H9 (cell line): ENCODE measurements at regions not wholly inside any gene's neighbourhood (a gene's known extent, or its start where the extent isn't known, plus 50 kb on each side); places are given as distances from the start of the nearest gene placed in this dataset.

Experiments
- DNase-seq: peaks from one replicate; pipeline ENCODE4 v3.0.0-alpha.2; 2017
- H2AFZ ChIP-seq: one replicate; pipeline ENCODE4 v1.6.1; 2013; ENCODE audit warnings: mild to moderate bottlenecking, low read length, control low read depth, moderate library complexity
- H2AK5ac ChIP-seq: 2 replicates; pipeline ENCODE4 v1.6.1; 2013; ENCODE audit warnings: low read length, control low read depth, mixed read lengths; ENCODE audit not compliant: insufficient read length
- H2BK120ac ChIP-seq: one replicate; pipeline ENCODE4 v1.6.1; 2013; ENCODE audit warnings: low read depth, mild to moderate bottlenecking, low read length, control low read depth, inconsistent platforms; ENCODE audit not compliant: poor library complexity, severe bottlenecking
- H2BK12ac ChIP-seq: 2 replicates; pipeline ENCODE4 v1.6.1; 2013; ENCODE audit warnings: low read length, control low read depth, mixed read lengths, low read depth; ENCODE audit not compliant: insufficient read length
- H2BK15ac ChIP-seq: 2 replicates; pipeline ENCODE4 v1.6.1; 2013; ENCODE audit warnings: low read depth, low read length, control low read depth
- H2BK20ac ChIP-seq: one replicate; pipeline ENCODE4 v1.6.1; 2013; ENCODE audit warnings: low read depth, mild to moderate bottlenecking, low read length, control low read depth, inconsistent platforms; ENCODE audit not compliant: poor library complexity, severe bottlenecking
- H2BK5ac ChIP-seq: 2 replicates; pipeline ENCODE4 v1.6.1; 2013; ENCODE audit warnings: low read length, control low read depth, mixed read lengths; ENCODE audit not compliant: insufficient read length
- H3K14ac ChIP-seq: 2 replicates; pipeline ENCODE4 v1.6.1; 2013; ENCODE audit warnings: low read length, control low read depth; ENCODE audit not compliant: insufficient read depth
- H3K18ac ChIP-seq: 2 replicates; pipeline ENCODE4 v1.6.1; 2013; ENCODE audit warnings: low read depth, mild to moderate bottlenecking, mixed read lengths, low read length, control low read depth; ENCODE audit not compliant: insufficient read length
- H3K23ac ChIP-seq: 2 replicates; pipeline ENCODE4 v1.6.1; 2013; ENCODE audit warnings: low read length, control low read depth, mixed read lengths, low read depth; ENCODE audit not compliant: insufficient read length
- H3K23me2 ChIP-seq: 2 replicates; pipeline ENCODE4 v1.6.1; 2013; ENCODE audit warnings: low read depth, mild to moderate bottlenecking, mixed read lengths, low read length, control low read depth; ENCODE audit not compliant: insufficient read length, poor library complexity, severe bottlenecking
- H3K27ac ChIP-seq: 2 replicates; pipeline ENCODE4 v1.5.1; 2013; ENCODE audit warnings: low read length, control low read depth, mixed read lengths, low read depth; ENCODE audit not compliant: insufficient read length
- H3K27me3 ChIP-seq: 2 replicates; pipeline ENCODE4 v1.6.1; 2013; ENCODE audit warnings: low read length, control low read depth, inconsistent platforms; ENCODE audit not compliant: insufficient read depth
- H3K4ac ChIP-seq: 2 replicates; pipeline ENCODE4 v1.6.1; 2013; ENCODE audit warnings: low read depth, mild to moderate bottlenecking, control low read depth, inconsistent platforms, low read length, moderate library complexity
- H3K4me1 ChIP-seq: 2 replicates; pipeline ENCODE4 v1.6.1; 2013; ENCODE audit warnings: low read length, control low read depth, inconsistent platforms; ENCODE audit not compliant: insufficient read depth
- H3K4me2 ChIP-seq: 2 replicates; pipeline ENCODE4 v1.6.1; 2013; ENCODE audit warnings: low read length, control low read depth, mixed read lengths; ENCODE audit not compliant: insufficient read length, insufficient read depth
- H3K56ac ChIP-seq: 2 replicates; pipeline ENCODE4 v1.6.1; 2013; ENCODE audit warnings: low read depth, mild to moderate bottlenecking, mixed read lengths, low read length, control low read depth; ENCODE audit not compliant: insufficient read length
- H3K79me1 ChIP-seq: 2 replicates; pipeline ENCODE4 v1.6.1; 2013; ENCODE audit warnings: low read depth, mild to moderate bottlenecking, moderate library complexity, low read length, control low read depth, inconsistent platforms; ENCODE audit not compliant: insufficient read depth, poor library complexity, severe bottlenecking
- H3K79me2 ChIP-seq: 2 replicates; pipeline ENCODE4 v1.6.1; 2013; ENCODE audit warnings: low read length, control low read depth, inconsistent platforms; ENCODE audit not compliant: insufficient read depth
- H3K9ac ChIP-seq: 2 replicates; pipeline ENCODE4 v1.6.1; 2013; ENCODE audit warnings: low read length, control low read depth, mixed read lengths; ENCODE audit not compliant: insufficient read length; ENCODE audit errors: extremely low read depth
- H3K9me3 ChIP-seq: one replicate; pipeline ENCODE4 v1.6.1; 2013; ENCODE audit warnings: low read depth, low read length, inconsistent platforms; ENCODE audit not compliant: control insufficient read depth
- H3T11ph ChIP-seq: one replicate; pipeline ENCODE4 v1.6.1; 2013; ENCODE audit warnings: mild to moderate bottlenecking, low read length, control low read depth, inconsistent platforms
- H4K20me1 ChIP-seq: one replicate; pipeline ENCODE4 v1.6.1; 2013; ENCODE audit not compliant: control insufficient read depth, insufficient read length, insufficient read depth
- H4K5ac ChIP-seq: 2 replicates; pipeline ENCODE4 v1.6.1; 2013; ENCODE audit warnings: low read depth, mild to moderate bottlenecking, mixed read lengths, low read length, control low read depth; ENCODE audit not compliant: insufficient read length
- H4K8ac ChIP-seq: replicated peaks from 2 replicates; pipeline ENCODE4 v1.6.1; 2013; ENCODE audit warnings: low read length, control low read depth, mixed read lengths, low read depth; ENCODE audit not compliant: insufficient read length
- H4K91ac ChIP-seq: 2 replicates; pipeline ENCODE4 v1.6.1; 2013; ENCODE audit warnings: low read depth, mild to moderate bottlenecking, moderate library complexity, mixed read lengths, low read length, control low read depth; ENCODE audit not compliant: insufficient read length
- H3K27ac Mint-ChIP-seq, 3 experiments: 2 replicates in 2 of 3; 3 replicates in 1 of 3; pipeline ENCODE4 v1.8.0; 2020 to 2021; ENCODE audit warnings: mixed read lengths in 3 of 3, mild to moderate bottlenecking in 1 of 3, moderate library complexity in 1 of 3
- H3K27me3 Mint-ChIP-seq: 2 replicates; pipeline ENCODE4 v1.8.0; 2021; ENCODE audit warnings: low read depth, mild to moderate bottlenecking, moderate library complexity, mixed read lengths
- H3K36me3 Mint-ChIP-seq, 3 experiments: 2 replicates in 2 of 3; 3 replicates in 1 of 3; pipeline ENCODE4 v1.8.0; 2020 to 2021; ENCODE audit warnings: low read depth in 3 of 3, mixed read lengths in 3 of 3; ENCODE audit not compliant: insufficient read depth in 1 of 3
- H3K4me1 Mint-ChIP-seq, 2 experiments: 2 replicates each; pipeline ENCODE4 v1.8.0; 2020; ENCODE audit warnings: mixed read lengths in 2 of 2
- H3K4me3 Mint-ChIP-seq, 2 experiments: 2 replicates in 1 of 2; 3 replicates in 1 of 2; pipeline ENCODE4 v1.8.0; 2020 to 2021; ENCODE audit warnings: mild to moderate bottlenecking in 2 of 2, mixed read lengths in 2 of 2, moderate library complexity in 1 of 2
- H3K9me3 Mint-ChIP-seq, 2 experiments: 2 replicates in 1 of 2; 3 replicates in 1 of 2; pipeline ENCODE4 v1.8.0; 2020; ENCODE audit warnings: mild to moderate bottlenecking in 2 of 2, mixed read lengths in 2 of 2, moderate library complexity in 1 of 2
- WGBS: extraction: QIAGEN DNeasy Blood & Tissue Kit; methylation state at CpG from one replicate; pipeline ENCODE4 v1.1.7; 2013; ENCODE audit warnings: missing lambda C conversion rate, low lambda C conversion rate, mixed read lengths; ENCODE audit not compliant: insufficient read length; ENCODE audit errors: extremely low coverage; 5-methylcytosine and 5-hydroxymethylcytosine counted together
- TF ChIP-seq, protein P1 (sequence below): fragments of 200-600 bp; sonication (generic); conservative IDR thresholded peaks from 3 replicates; pipeline ENCODE4 v1.8.0; 2021; ENCODE audit warnings: antibody characterized with exemption, mild to moderate bottlenecking

- H3K27ac ChIP-seq: no peak overlapping the region
- peaks cover 4% of the 10 kb centered on the region for H3K9me3 ChIP-seq
- H3K27me3 ChIP-seq: no peaks in the 10 kb centered on the region
- H3K18ac ChIP-seq: no peak overlapping the region
- no peak overlapping the region for H2BK120ac ChIP-seq
- no peak overlapping the region for H3T11ph ChIP-seq
- no peak for DNase-seq
- no peaks in the 10 kb centered on the region for H3K79me2 ChIP-seq
- peaks cover 26 to 27% of the 10 kb centered on the region in 2 experiments for H3K4me1 Mint-ChIP-seq
- no peak overlapping the region for H4K5ac ChIP-seq
- no peak overlapping the region for H3K27ac Mint-ChIP-seq
- H3K14ac ChIP-seq: no peak overlapping the region
- no peak overlapping the region for H2AFZ ChIP-seq
- WGBS: no CpG with 5 or more reads among the region's 1 CpG
- no peaks in the 10 kb centered on the region for H3K23me2 ChIP-seq
- no peak overlapping the region for H2BK12ac ChIP-seq
- no peaks in the 10 kb centered on the region for H3K79me1 ChIP-seq
- peaks cover 5% of the 10 kb centered on the region; the same call in 1 of the 2 replicates for H3K4me1 ChIP-seq
- H4K8ac ChIP-seq: no peak overlapping the region
- no peak overlapping the region for H3K4me3 Mint-ChIP-seq
- H3K36me3 Mint-ChIP-seq: peaks cover 0 to 4% (median 1%) of the 10 kb centered on the region in 3 experiments; a peak in 4 of 7 replicates
- H4K91ac ChIP-seq: no peak overlapping the region
- no peak overlapping the region for H3K56ac ChIP-seq
- no peaks in the 10 kb centered on the region for H4K20me1 ChIP-seq
- TF ChIP-seq, protein P1, sequence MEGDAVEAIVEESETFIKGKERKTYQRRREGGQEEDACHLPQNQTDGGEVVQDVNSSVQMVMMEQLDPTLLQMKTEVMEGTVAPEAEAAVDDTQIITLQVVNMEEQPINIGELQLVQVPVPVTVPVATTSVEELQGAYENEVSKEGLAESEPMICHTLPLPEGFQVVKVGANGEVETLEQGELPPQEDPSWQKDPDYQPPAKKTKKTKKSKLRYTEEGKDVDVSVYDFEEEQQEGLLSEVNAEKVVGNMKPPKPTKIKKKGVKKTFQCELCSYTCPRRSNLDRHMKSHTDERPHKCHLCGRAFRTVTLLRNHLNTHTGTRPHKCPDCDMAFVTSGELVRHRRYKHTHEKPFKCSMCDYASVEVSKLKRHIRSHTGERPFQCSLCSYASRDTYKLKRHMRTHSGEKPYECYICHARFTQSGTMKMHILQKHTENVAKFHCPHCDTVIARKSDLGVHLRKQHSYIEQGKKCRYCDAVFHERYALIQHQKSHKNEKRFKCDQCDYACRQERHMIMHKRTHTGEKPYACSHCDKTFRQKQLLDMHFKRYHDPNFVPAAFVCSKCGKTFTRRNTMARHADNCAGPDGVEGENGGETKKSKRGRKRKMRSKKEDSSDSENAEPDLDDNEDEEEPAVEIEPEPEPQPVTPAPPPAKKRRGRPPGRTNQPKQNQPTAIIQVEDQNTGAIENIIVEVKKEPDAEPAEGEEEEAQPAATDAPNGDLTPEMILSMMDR: no peak
- peaks cover 2 to 5% of the 10 kb centered on the region in 2 experiments; a peak in 4 of 5 replicates for H3K9me3 Mint-ChIP-seq
- no peak overlapping the region for H3K9ac ChIP-seq
- no peak overlapping the region for H2AK5ac ChIP-seq
- H2BK5ac ChIP-seq: no peak overlapping the region
- no peak overlapping the region for H2BK20ac ChIP-seq
- no peak overlapping the region for H3K4ac ChIP-seq
- no peaks in the 10 kb centered on the region for H3K27me3 Mint-ChIP-seq
- H3K4me2 ChIP-seq: no peak overlapping the region
- no peak overlapping the region for H2BK15ac ChIP-seq
- no peak overlapping the region for H3K23ac ChIP-seq
Observed at GRCh38 chr16:73210686-73211085, 162.8 kb upstream of the ZFHX3 start.
